ENCODE measurements at regions not wholly inside any gene's neighbourhood (a gene's known extent, or its start where the extent isn't known, plus 50 kb on each side); places are given as distances from the start of the nearest gene placed in this dataset.

- no peak for DNase-seq
Measured at GRCh38 chr11:92808022-92808421, 161.4 kb upstream of the MTNR1B start.

- DNase-seq, result no peak
Measured at GRCh38 chr11:92810423-92811064, 158.9 kb upstream of the MTNR1B start.

GRCh38 chr11:92811341-92811740, 158.1 kb upstream of the MTNR1B start:
- no peak for DNase-seq

GRCh38 chr11:92812841-92813240, 156.6 kb upstream of the MTNR1B start:
- no peak for DNase-seq

- DNase-seq, result no peak
Measured at GRCh38 chr11:92819830-92820229, 149.6 kb upstream of the MTNR1B start.

- no peak for DNase-seq
Measured at GRCh38 chr11:92820860-92821259, 148.6 kb upstream of the MTNR1B start.

- no peak for DNase-seq
Measured at GRCh38 chr11:92822410-92822809, 147.0 kb upstream of the MTNR1B start.

- no peak for DNase-seq
Measured at GRCh38 chr11:92826136-92826535, 143.3 kb upstream of the MTNR1B start.

GRCh38 chr11:92826603-92827002, 142.8 kb upstream of the MTNR1B start:
- DNase-seq, result no peak

GRCh38 chr11:92827132-92827531, 142.3 kb upstream of the MTNR1B start:
- DNase-seq, result no peak

GRCh38 chr11:92828556-92828955, 140.9 kb upstream of the MTNR1B start:
- DNase-seq, result no peak

GRCh38 chr11:92829121-92829520, 140.3 kb upstream of the MTNR1B start:
- peak; percentile 39 for DNase-seq

GRCh38 chr11:92829671-92830070, 139.8 kb upstream of the MTNR1B start:
- DNase-seq, result no peak

- peak; percentile 97 for DNase-seq
Measured at GRCh38 chr11:92830377-92831155, 138.9 kb upstream of the MTNR1B start.

- DNase-seq, result no peak
Measured at GRCh38 chr11:92834296-92835020, 135.0 kb upstream of the MTNR1B start.

- DNase-seq, result no peak
Measured at GRCh38 chr11:92837595-92837994, 131.9 kb upstream of the MTNR1B start.

GRCh38 chr11:92838759-92839310, 130.6 kb upstream of the MTNR1B start:
- no peak for DNase-seq

- no peak for DNase-seq
Measured at GRCh38 chr11:92839450-92839849, 130.0 kb upstream of the MTNR1B start.

- DNase-seq, result no peak
Measured at GRCh38 chr11:92841719-92842118, 127.7 kb upstream of the MTNR1B start.

GRCh38 chr11:92843455-92843854, 126.0 kb upstream of the MTNR1B start:
- DNase-seq, result no peak

GRCh38 chr11:92844197-92844596, 125.3 kb upstream of the MTNR1B start:
- no peak for DNase-seq

GRCh38 chr11:92845390-92845789, 124.1 kb upstream of the MTNR1B start:
- DNase-seq, result no peak

- peak; percentile 54 for DNase-seq
Measured at GRCh38 chr11:92845805-92846204, 123.6 kb upstream of the MTNR1B start.

Measured in NCI-H446 treated with DMSO at 0.1 percent for 48 hours (cell line).